ENCODE measurements at regions not wholly inside any gene's neighbourhood (a gene's known extent, or its start where the extent isn't known, plus 50 kb on each side); places are given as distances from the start of the nearest gene placed in this dataset.

- TF ChIP-seq, protein P1, sequence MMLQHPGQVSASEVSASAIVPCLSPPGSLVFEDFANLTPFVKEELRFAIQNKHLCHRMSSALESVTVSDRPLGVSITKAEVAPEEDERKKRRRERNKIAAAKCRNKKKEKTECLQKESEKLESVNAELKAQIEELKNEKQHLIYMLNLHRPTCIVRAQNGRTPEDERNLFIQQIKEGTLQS (IDR thresholded peaks at IDR 0.05): no peak
- no peak for TF ChIP-seq CTCF (IDR thresholded peaks at IDR 0.05 in 2 of 3, conservative IDR thresholded peaks at IDR 0.05 in 1 of 3; ENCODE audit: borderline replicate concordance in 1 of 3, insufficient read depth in 1 of 3, low read depth in 2 of 3, low read length in 2 of 3)
- no peak for TF ChIP-seq EZH2 (IDR thresholded peaks at IDR 0.05)
- TF ChIP-seq, protein P2, sequence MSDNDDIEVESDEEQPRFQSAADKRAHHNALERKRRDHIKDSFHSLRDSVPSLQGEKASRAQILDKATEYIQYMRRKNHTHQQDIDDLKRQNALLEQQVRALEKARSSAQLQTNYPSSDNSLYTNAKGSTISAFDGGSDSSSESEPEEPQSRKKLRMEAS (IDR thresholded peaks at IDR 0.05): no peak
- no peak for TF ChIP-seq SIN3A (IDR thresholded peaks at IDR 0.05; ENCODE audit: low read depth)
- no peak for TF ChIP-seq JUND (IDR thresholded peaks at IDR 0.05)
These were observed 229.1 kb upstream of the APCDD1 start for GRCh38 chr18:10225300-10225699.

All from HCT116 (cell line).